HEK293T (cell line): ENCODE measurements at regions not wholly inside any gene's neighbourhood (a gene's known extent, or its start where the extent isn't known, plus 50 kb on each side); places are given as distances from the start of the nearest gene placed in this dataset.

ENCODE experiments used
- CTCF ChIA-PET: fragments of 350-600 bp; formaldehyde crosslinking; extraction: SDS; loops from one replicate; lab custom pipeline; 2021; ENCODE audit warnings: antibody characterized with exemption, inconsistent platforms; lab: Yijun Ruan, JAX
- POLR2A ChIA-PET: fragments of 350-600 bp; formaldehyde crosslinking; extraction: SDS; loops from one replicate; lab custom pipeline; 2020; ENCODE audit warnings: antibody characterized with exemption, inconsistent platforms; lab: Yijun Ruan, JAX
- DNase-seq: peaks from one replicate; pipeline ENCODE4 v3.0.0; 2012; ENCODE audit warnings: mixed read lengths; ENCODE audit errors: extremely low spot score
- ARNT ChIP-seq: fragments of 450-650 bp; IDR thresholded peaks from 2 replicates; pipeline ENCODE4 v1.6.1; 2017; ENCODE audit warnings: mild to moderate bottlenecking
- BHLHE40 ChIP-seq: fragments of 450-650 bp; IDR thresholded peaks from 2 replicates; pipeline ENCODE4 v1.6.1; 2016; ENCODE audit warnings: mild to moderate bottlenecking, moderate library complexity, borderline replicate concordance
- CTBP1 ChIP-seq: fragments of 450-650 bp; IDR thresholded peaks from 2 replicates; pipeline ENCODE4 v1.6.1; 2016; ENCODE audit warnings: borderline replicate concordance
- ELF4 ChIP-seq: fragments of 450-650 bp; IDR thresholded peaks from 2 replicates; pipeline ENCODE4 v1.6.1; 2017; ENCODE audit warnings: antibody characterized with exemption
- FOXA1 ChIP-seq: fragments of 450-650 bp; IDR thresholded peaks from 2 replicates; pipeline ENCODE4 v1.6.1; 2016; ENCODE audit warnings: mild to moderate bottlenecking
- FOXK2 ChIP-seq: fragments of 450-650 bp; IDR thresholded peaks from 2 replicates; pipeline ENCODE4 v1.6.1; 2016; ENCODE audit warnings: mild to moderate bottlenecking
- FOXM1 ChIP-seq: fragments of 450-650 bp; IDR thresholded peaks from 2 replicates; pipeline ENCODE4 v1.6.1; 2017; ENCODE audit warnings: mild to moderate bottlenecking, borderline replicate concordance
- HDGF ChIP-seq: fragments of 450-650 bp; IDR thresholded peaks from 2 replicates; pipeline ENCODE4 v1.6.1; 2017; ENCODE audit warnings: antibody characterized with exemption, borderline replicate concordance
- L3MBTL2 ChIP-seq: fragments of 450-650 bp; conservative IDR thresholded peaks from 2 replicates; pipeline ENCODE4 v1.6.1; 2016; ENCODE audit warnings: mild to moderate bottlenecking
- LEF1 ChIP-seq: fragments of 450-650 bp; IDR thresholded peaks from 2 replicates; pipeline ENCODE4 v1.6.1; 2017; ENCODE audit warnings: mild to moderate bottlenecking, borderline replicate concordance
- NFRKB ChIP-seq: fragments of 450-650 bp; IDR thresholded peaks from 2 replicates; pipeline ENCODE4 v1.6.1; 2016; ENCODE audit warnings: mild to moderate bottlenecking, moderate library complexity
- SP1 ChIP-seq: fragments of 450-650 bp; IDR thresholded peaks from 2 replicates; pipeline ENCODE4 v1.6.1; 2017
- SUZ12 ChIP-seq: fragments of 450-650 bp; IDR thresholded peaks from 2 replicates; pipeline ENCODE4 v1.6.1; 2016; ENCODE audit warnings: mild to moderate bottlenecking
- TARDBP ChIP-seq: fragments of 450-650 bp; IDR thresholded peaks from 2 replicates; pipeline ENCODE4 v1.6.1; 2016
- ZNF384 ChIP-seq: fragments of 450-650 bp; IDR thresholded peaks from 2 replicates; pipeline ENCODE4 v1.6.1; 2016
- TF ChIP-seq, protein P1 (sequence below): fragments of 450-650 bp; IDR thresholded peaks from 2 replicates; pipeline ENCODE4 v1.6.1; 2016

DNA sequence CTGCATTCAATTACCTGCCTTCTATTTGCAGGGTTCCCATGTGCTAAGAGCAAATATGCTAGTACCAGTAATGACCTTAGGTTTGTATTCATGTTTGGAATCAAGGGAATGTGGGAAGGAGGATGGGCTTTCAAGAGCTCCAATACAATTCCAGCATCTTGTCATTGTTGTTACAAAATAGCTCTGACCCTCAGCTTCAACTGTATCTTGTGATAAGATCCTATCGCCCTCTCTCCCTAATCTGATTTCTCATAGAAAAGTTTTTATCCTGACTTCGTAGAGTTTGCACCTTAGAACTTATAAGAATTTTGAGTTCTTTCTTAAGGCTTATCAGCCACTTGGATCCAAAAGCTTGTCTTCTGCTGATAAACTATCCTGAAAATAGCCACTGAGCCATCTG is 749.5 kb upstream of the ACVR2A start:
- ChIA-PET POLR2A (no interaction called here), CTCF (no interaction called here)

DNA sequence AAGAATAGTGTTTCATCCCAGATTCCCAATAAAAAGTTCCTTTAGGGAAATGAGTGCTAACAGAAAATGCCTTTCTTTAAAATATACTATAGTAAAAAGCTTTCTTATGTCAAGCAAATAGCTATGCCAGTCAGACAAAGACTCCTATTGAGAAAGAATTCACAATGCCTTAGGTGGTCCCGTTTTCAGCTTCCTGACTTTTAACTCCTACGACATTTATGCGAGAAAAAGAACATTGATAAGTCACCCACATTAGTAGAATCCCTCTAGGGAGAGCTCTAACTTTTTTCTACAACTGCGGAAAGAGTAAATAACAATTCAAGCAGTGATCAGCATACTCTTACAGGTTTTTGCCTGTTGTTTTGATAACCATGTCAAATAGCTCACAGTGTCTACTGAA is 750.8 kb upstream of the ACVR2A start:
- DNase-seq = no peak
- no peak for TF ChIP-seq ZNF384
- no peak for TF ChIP-seq NFRKB
- TF ChIP-seq TARDBP = no peak
- TF ChIP-seq ELF4 = no peak
- TF ChIP-seq SP1 = no peak
- no peak for TF ChIP-seq BHLHE40
- TF ChIP-seq FOXM1 = no peak
- no peak for TF ChIP-seq FOXK2
- no peak for TF ChIP-seq CTBP1
- TF ChIP-seq LEF1 = no peak
- no peak for TF ChIP-seq HDGF
- TF ChIP-seq, protein P1, sequence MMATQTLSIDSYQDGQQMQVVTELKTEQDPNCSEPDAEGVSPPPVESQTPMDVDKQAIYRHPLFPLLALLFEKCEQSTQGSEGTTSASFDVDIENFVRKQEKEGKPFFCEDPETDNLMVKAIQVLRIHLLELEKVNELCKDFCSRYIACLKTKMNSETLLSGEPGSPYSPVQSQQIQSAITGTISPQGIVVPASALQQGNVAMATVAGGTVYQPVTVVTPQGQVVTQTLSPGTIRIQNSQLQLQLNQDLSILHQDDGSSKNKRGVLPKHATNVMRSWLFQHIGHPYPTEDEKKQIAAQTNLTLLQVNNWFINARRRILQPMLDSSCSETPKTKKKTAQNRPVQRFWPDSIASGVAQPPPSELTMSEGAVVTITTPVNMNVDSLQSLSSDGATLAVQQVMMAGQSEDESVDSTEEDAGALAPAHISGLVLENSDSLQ = no peak
- CTCF ChIA-PET = no interaction called here
- POLR2A ChIA-PET = no interaction called here

More for the DNA sequence above, 749.5 kb upstream of the ACVR2A start:
- TF ChIP-seq L3MBTL2 = no peak
- no peak for TF ChIP-seq HDGF
- no peak for DNase-seq

DNA sequence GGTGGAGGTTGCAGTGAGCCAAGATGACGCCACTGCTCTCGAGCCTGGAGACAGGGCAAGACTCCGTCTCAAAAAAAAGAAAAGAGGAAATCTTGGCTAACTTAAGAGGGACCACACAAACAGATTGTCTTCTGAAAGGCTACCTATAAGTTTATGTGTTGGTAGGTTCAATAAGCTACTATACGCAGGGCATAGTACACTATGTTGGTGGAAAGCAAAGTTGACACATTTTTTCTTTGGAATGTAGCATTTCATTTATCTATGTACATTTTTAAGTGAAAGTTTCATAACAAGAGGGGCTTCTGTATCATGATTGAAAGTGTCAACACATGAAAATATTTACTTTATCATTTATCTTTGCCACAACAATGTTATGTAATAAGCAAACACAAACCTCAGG is 752.6 kb upstream of the ACVR2A start:
- no peak for DNase-seq
- ChIA-PET POLR2A (no interaction called here), CTCF (no interaction called here)
- TF ChIP-seq FOXM1 (no peak), CTBP1 (no peak), L3MBTL2 (no peak), HDGF (no peak), SP1 (no peak), ARNT (no peak), FOXA1 (no peak), BHLHE40 (no peak), TARDBP (no peak), NFRKB (no peak), FOXK2 (no peak), ZNF384 (no peak), ELF4 (no peak), SUZ12 (no peak), LEF1 (no peak)
- TF ChIP-seq, protein P1 = no peak

DNA sequence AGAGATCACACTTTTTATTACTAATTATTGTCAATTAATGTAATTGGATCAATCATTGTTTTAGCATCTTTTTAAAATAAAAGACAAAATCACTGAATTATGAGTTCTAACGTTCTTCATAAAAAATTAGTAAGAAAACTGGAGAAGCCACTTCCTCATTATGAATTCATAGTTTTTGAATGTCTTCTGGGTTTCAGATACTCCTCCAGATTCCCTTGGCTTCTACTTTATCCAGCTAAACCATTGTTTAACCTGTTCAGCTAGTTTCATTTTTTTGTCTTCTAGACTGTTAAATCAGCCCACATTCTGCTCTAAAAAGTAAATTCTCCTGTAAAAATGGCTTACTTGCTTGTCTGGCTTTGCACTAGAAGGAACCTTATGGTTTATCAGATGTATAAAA is 753.4 kb upstream of the ACVR2A start:
- no peak for DNase-seq
- TF ChIP-seq BHLHE40 = no peak
- no peak for TF ChIP-seq L3MBTL2
- no peak for TF ChIP-seq SP1
- no peak for TF ChIP-seq FOXK2
- TF ChIP-seq FOXM1 = no peak
- ChIA-PET POLR2A (no interaction called here), CTCF (no interaction called here)

DNA sequence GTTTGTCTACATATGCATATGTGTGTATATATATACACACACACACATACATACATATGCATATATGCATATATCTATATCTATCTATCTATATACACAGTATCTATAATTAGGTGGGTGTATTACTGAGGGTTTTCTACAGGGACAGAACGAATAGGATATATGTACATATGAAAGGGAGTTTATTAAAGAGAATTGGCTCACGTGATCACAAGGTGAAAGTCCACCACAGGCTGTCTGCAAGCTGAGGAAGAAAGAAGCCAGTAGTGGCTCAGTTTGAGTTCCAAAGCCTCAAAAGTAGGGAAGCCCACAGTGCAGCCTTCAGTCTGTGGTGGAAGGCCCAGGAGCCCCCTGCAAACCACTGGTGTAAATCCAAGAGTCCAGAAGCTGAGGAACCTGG is 756.0 kb upstream of the ACVR2A start:
- POLR2A ChIA-PET = no interaction called here
- no peak for DNase-seq
- TF ChIP-seq TARDBP = no peak
- TF ChIP-seq SP1 = no peak
- TF ChIP-seq, protein P1 = no peak
- CTCF ChIA-PET = no interaction called here

DNA sequence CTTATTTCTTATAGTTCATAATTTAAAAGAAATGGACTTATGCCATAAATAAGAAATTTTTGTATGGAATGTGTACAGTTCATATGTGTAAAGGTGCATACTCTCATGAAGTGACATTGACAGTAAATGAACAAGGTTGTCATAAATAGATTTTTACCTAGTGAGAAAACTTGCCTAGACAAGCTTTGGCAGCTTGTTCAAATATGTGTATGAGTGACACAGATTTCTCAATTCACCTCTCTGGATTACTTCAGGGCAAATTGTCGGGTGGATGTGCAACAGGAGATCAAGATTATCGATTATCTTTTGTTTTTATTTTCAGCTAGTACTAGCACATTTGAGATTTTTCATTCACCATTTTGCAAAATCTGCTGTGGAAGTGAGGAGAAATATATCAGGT is 758.1 kb upstream of the ACVR2A start:
- DNase-seq = no peak
- ChIA-PET CTCF (no interaction called here), POLR2A (no interaction called here)
- no peak for TF ChIP-seq CTBP1
- TF ChIP-seq TARDBP = no peak
- TF ChIP-seq FOXK2 = no peak
- TF ChIP-seq BHLHE40 = no peak
- TF ChIP-seq SP1 = no peak
- no peak for TF ChIP-seq ZNF384
- TF ChIP-seq, protein P1 = no peak
- no peak for TF ChIP-seq HDGF
- TF ChIP-seq FOXM1 = no peak
- TF ChIP-seq FOXA1 = no peak
- no peak for TF ChIP-seq ARNT
- TF ChIP-seq ELF4 = no peak
- no peak for TF ChIP-seq NFRKB
- no peak for TF ChIP-seq LEF1

DNA sequence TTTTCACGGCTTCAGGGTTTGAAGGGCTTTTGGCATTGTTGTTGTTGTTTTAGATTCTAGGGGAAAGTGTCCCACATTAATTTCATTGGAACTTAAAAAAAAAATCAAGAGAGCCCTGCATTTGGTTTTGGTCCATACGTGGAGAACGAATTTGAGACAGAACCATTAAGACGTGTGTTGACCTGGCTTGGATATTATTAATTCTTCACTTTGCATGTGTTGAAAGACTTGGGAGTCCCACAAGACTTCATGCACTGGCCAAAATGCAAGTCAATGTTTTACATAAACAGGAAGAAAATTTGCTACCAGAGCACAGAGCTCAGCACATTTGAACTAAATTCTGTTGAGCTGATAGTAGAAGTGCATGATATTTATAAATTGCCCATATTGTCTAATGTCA is 761.2 kb upstream of the ACVR2A start:
- no peak for DNase-seq
- CTCF ChIA-PET = no interaction called here

More for the DNA sequence above, 761.2 kb upstream of the ACVR2A start:
- TF ChIP-seq BHLHE40 (no peak), HDGF (no peak), TARDBP (no peak), SP1 (no peak), ARNT (no peak), CTBP1 (no peak), ZNF384 (no peak), NFRKB (no peak), FOXM1 (no peak), ELF4 (no peak), FOXK2 (no peak), L3MBTL2 (no peak), SUZ12 (no peak), FOXA1 (no peak), LEF1 (no peak)
- TF ChIP-seq, protein P1 = no peak
- POLR2A ChIA-PET = no interaction called here
